Ishikawa (cell line): ENCODE measurements at regions not wholly inside any gene's neighbourhood (a gene's known extent, or its start where the extent isn't known, plus 50 kb on each side); places are given as distances from the start of the nearest gene placed in this dataset.

Source experiments
- CEBPB ChIP-seq: IDR thresholded peaks from 2 replicates; pipeline ENCODE4 v1.6.1; 2012
- CREB1 ChIP-seq: IDR thresholded peaks from 2 replicates; pipeline ENCODE4 v1.6.1; 2012; ENCODE audit warnings: low read depth
- EGR1 ChIP-seq: IDR thresholded peaks from 2 replicates; pipeline ENCODE4 v1.6.1; 2012
- EP300 ChIP-seq: IDR thresholded peaks from 2 replicates; pipeline ENCODE4 v1.6.1; 2012; ENCODE audit warnings: borderline replicate concordance
- FOXM1 ChIP-seq: IDR thresholded peaks from 2 replicates; pipeline ENCODE4 v1.6.1; 2012; ENCODE audit warnings: low read depth, borderline replicate concordance
- MAX ChIP-seq: IDR thresholded peaks from 2 replicates; pipeline ENCODE4 v1.6.1; 2012
- NFIC ChIP-seq: IDR thresholded peaks from 2 replicates; pipeline ENCODE4 v1.6.1; 2012
- RAD21 ChIP-seq: IDR thresholded peaks from 2 replicates; pipeline ENCODE4 v1.6.1; 2012; ENCODE audit warnings: low read depth
- REST ChIP-seq: IDR thresholded peaks from 2 replicates; pipeline ENCODE4 v1.6.1; 2012; ENCODE audit warnings: low read depth, mild to moderate bottlenecking
- TAF1 ChIP-seq: IDR thresholded peaks from 2 replicates; pipeline ENCODE4 v1.6.1; 2012; ENCODE audit warnings: low read depth, mild to moderate bottlenecking
- TCF12 ChIP-seq: IDR thresholded peaks from 2 replicates; pipeline ENCODE4 v1.6.1; 2012; ENCODE audit warnings: low read depth
- TEAD4 ChIP-seq: IDR thresholded peaks from 2 replicates; pipeline ENCODE4 v1.6.1; 2012
- USF1 ChIP-seq: IDR thresholded peaks from 2 replicates; pipeline ENCODE4 v1.6.1; 2012
- YY1 ChIP-seq: IDR thresholded peaks from 2 replicates; pipeline ENCODE4 v1.6.1; 2012; ENCODE audit warnings: low read depth
- ZBTB7A ChIP-seq: IDR thresholded peaks from 2 replicates; pipeline ENCODE4 v1.6.1; 2012; ENCODE audit warnings: low read depth

- TF ChIP-seq FOXM1 (no peak), USF1 (no peak), CEBPB (no peak), RAD21 (no peak), TCF12 (no peak), EP300 (no peak), NFIC (no peak), EGR1 (no peak), REST (no peak), TAF1 (no peak), MAX (no peak), ZBTB7A (no peak), YY1 (no peak), TEAD4 (no peak), CREB1 (no peak)
These were observed 848.8 kb upstream of the ACO1 start for GRCh38 chr9:31535651-31536050.

GRCh38 chr9:31536471-31536870 lies 848.0 kb upstream of the ACO1 start:
- TF ChIP-seq EGR1 (no peak), FOXM1 (no peak), USF1 (no peak), REST (no peak), TEAD4 (no peak), CEBPB (no peak), CREB1 (no peak), TCF12 (no peak), RAD21 (no peak), EP300 (no peak), NFIC (no peak), ZBTB7A (no peak), MAX (no peak), YY1 (no peak)

- no peak for TF ChIP-seq ZBTB7A
- TF ChIP-seq NFIC, result no peak
- no peak for TF ChIP-seq REST
- TF ChIP-seq EP300, result no peak
- TF ChIP-seq CREB1, result no peak
- TF ChIP-seq RAD21, result no peak
- TF ChIP-seq FOXM1, result no peak
- no peak for TF ChIP-seq TEAD4
- TF ChIP-seq MAX, result no peak
- no peak for TF ChIP-seq USF1
- TF ChIP-seq TCF12, result no peak
- no peak for TF ChIP-seq CEBPB
- TF ChIP-seq YY1, result no peak
- no peak for TF ChIP-seq TAF1
- TF ChIP-seq EGR1, result no peak
These were observed 842.6 kb upstream of the ACO1 start for GRCh38 chr9:31541721-31542281.
